NCI-H446 treated with DMSO at 0.1 percent for 48 hours (cell line): ENCODE measurements at regions not wholly inside any gene's neighbourhood (a gene's known extent, or its start where the extent isn't known, plus 50 kb on each side); places are given as distances from the start of the nearest gene placed in this dataset.
A peak's percentile ranks its signal among the peaks of the same experiment; 100 is the strongest.

Experiments
- DNase-seq: peaks from one replicate; lab custom pipeline; 2025; lab: John Stamatoyannopoulos, UW

DNA sequence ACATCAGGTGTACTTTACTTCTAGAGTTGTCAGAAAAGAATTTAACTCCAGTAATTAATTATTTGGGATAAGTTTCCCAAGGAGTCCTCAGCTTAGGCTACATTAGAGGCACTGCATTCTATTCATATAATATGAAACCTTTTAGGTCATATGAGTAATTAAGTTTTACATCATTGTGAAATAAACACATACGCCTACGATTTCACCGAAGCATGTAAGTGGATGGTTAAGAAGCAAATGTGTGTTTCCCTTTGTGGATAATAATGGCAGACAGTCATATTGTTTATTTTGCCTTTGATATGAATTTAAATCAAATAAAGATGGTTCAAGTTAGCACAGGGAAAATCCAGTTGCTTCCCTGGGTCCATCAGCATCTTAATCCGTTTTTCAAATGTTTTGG, 535.9 kb upstream of the ATP11B start:
- no peak for DNase-seq

DNA sequence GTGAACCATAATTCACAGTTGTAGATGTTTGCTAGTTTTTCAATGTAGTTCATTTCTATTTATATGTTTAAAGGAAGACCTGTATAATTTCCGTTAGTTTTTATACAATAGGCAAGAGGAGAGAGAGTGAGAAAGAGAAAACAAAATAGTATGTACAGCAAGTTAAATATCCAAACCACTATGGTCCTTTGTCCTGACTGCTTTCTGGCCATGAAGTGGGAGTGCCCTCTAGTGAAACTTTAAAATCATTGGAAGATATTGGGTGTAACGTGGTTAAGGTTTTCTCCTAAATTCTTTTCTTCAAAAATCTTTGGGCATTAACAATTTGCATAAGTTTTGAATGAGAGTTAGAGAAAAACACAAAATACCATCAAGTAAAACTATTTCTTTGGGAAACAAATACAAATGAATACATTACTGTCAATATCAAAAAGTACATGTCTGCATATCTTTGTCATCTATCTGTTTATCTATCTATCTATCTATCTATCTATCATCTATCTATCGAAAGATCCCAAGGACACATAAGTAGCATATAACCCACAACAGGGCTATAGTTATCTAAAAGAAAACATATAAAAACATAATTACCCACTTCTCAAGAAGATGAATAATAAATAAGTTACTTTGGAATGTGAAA, 534.6 kb upstream of the ATP11B start:
- peak; percentile 69 for DNase-seq

DNA sequence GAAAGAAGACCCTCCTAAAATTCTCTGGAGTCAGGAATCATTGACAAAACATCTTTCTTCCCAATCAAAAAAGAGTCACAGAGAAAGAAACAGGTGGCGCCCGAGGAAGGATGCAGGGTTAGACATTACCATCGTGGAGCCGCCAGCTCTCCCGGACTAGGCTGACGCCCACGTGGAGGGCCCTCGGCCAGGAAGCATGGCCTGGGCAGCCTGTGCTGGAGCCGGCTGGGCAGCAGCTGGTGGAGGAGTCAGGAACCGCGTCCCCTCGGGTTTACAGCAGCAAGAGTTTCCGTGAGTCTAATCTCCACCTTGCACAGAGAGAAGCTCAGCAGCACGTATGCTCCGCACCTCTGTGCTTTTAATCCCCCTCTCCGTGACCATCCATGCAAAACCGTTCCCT, 533.7 kb upstream of the ATP11B start:
- no peak for DNase-seq

DNA sequence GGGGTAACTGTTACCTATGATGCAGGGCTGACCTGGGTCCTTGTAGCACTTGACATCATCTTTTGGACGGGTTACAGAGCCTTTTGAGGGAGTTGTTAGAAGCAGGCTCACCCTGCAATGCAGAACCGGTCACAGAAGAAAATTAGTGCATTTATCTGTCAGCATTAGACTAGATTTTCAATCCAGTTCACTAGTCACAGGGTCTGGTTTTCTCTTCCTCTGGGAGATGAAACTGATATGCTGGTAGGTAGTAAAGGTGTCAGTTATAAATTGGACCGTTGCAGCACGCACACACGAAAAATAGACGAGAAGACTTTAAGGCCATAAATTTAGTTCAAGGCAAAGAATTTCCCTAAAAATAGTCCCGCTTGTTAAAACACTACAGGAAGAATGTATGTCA, 532.3 kb upstream of the ATP11B start:
- no peak for DNase-seq

DNA sequence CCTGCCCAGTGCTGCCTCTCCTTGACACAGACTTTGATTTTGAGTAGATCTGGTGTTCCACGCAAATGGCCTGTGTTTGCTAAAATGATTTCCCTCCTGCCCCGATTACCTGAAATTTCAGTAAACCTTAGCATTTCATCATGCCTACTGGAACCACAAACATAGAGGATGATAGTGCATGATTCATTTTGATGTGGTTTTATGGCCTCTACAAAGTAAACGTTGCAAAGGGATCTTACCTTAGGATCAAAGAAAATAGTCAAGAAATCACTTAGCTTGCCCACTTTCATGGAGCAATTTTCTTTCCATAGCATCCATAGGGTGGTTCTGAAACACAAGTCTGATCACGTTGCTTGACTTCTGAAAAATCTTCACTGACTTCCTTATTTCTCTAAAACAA, 524.6 kb upstream of the ATP11B start:
- DNase-seq, result no peak

DNA sequence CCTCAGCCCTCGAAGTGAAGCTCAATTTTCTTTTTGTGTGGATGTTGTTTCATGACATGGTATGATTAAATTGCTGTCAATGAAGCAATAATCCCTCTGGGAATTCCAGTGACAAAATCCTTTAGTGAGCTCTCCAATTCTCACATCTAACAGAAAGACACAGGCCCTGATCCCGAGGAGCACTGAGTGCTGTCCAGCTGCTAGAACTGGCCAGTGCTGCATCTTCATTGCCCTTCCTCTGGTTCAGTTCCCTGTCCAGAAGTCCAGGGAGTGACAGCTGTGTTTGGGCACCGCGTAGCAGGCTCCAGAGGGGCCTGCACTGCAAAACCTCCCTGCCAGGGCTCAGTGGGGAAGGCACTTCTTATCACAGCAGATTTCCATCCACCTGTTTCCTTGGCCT, 516.8 kb upstream of the ATP11B start:
- DNase-seq, result no peak

DNA sequence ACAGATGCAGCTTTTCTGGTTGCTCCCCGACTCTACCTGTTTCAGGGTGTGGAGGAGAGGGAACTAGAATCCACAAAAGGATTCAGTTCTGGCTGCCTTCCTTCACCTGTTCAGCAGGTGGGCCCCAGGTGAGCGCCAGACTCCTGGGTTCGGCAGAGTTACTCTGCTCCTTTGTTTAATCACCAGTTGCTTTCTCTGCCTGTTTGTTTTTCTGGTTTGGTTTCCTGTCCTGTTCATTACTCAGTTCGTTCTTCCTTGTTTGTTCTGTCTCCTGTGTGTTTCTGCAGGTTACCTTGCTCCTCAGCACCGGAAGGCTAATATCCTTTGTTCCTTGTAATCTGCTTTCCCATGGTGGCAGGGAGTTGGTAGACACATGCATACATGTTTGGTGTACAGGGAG, 508.5 kb upstream of the ATP11B start:
- no peak for DNase-seq

DNA sequence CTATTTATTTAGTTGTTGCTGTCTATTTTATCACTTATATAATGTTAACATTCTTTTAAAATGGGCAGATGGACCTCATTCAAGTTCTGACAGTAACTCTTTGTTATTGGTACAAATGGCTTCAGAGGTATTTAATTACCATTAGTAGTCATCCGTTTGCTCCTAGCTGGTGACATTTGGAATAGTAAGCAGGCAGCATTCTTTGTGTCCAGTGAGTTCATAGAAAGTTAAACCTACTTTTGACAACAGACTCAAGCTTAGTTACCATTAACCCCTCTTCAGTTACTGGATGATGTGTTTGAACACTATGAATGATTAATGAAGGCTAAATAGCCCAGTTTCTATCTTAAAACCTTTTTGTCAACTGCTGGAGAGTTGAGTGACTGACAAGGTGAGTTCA, 500.7 kb upstream of the ATP11B start:
- no peak for DNase-seq

DNA sequence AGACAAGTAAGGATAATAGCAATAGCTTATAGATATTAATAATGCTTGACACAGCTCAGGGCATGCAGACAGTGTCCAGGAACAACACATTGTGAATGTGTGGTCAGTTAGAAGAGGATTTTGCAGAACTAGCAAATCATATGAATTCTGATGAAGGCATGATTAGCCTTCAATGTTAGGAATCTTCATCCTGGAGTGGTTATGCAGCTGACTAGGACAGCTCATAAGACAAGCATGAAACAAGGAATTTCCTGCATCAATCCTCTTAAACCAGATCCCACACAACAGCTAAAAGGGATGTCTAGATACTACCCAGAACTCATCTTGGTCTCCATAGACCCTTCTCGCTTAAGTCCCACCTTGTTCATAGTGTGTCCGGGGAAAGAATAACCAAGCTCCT, 499.0 kb upstream of the ATP11B start:
- no peak for DNase-seq

DNA sequence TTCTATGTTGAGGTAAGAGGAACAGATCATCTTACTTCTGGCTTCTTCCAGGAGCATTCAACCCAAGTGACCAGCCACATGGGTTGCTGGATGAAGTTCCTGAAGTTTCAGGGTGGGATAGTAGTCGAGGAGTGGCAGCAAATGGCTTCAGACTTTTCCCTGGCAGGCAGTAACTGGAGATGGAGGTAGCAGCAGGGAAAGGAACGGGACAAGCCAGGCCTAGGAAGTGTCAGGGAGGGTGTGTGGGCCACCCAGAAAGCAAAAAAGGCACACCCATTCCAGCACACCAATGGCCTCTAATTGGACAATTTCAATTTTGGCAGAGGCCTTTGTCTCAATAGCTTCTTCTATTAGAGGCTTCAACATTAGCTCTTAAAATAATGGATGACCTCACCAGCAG, 498.6 kb upstream of the ATP11B start:
- no peak for DNase-seq

DNA sequence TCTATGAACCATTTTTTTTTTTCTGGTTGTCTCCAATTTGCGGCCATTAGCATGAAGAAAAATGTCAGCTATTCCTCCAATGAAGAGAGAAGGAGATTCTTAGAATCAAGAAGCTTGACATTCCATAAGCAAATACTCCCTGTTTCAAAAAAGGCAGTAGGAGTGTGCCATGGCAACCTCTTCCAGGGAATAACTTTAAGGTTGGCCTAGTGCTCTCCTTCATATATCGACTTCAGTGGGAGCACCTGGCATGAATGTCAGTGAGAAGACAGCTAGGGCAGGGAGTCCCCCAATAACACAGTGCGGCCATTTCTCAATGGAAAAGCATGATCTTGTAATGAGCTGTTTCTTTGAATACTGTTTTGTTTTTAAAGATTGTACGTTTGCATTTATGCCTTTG, 493.0 kb upstream of the ATP11B start:
- DNase-seq, result no peak

DNA sequence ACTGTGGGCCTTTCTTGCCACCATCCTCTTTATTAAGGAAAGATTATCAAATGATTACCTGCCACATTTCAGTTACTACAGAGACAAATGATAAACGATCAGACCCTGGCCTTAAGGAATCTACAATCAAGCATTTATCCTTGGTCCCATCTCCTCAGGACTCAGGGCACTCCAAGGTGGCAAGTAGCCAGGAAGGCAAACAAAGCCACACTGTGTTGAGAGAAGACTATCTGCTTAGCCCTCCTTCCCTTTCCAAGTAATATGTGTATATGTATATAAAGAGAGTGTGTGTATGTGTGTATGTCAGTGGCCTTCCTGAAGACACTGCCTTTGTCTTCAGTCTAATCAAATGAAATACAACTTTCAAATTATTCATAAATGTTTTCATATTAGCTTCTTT, 490.1 kb upstream of the ATP11B start:
- no peak for DNase-seq

DNA sequence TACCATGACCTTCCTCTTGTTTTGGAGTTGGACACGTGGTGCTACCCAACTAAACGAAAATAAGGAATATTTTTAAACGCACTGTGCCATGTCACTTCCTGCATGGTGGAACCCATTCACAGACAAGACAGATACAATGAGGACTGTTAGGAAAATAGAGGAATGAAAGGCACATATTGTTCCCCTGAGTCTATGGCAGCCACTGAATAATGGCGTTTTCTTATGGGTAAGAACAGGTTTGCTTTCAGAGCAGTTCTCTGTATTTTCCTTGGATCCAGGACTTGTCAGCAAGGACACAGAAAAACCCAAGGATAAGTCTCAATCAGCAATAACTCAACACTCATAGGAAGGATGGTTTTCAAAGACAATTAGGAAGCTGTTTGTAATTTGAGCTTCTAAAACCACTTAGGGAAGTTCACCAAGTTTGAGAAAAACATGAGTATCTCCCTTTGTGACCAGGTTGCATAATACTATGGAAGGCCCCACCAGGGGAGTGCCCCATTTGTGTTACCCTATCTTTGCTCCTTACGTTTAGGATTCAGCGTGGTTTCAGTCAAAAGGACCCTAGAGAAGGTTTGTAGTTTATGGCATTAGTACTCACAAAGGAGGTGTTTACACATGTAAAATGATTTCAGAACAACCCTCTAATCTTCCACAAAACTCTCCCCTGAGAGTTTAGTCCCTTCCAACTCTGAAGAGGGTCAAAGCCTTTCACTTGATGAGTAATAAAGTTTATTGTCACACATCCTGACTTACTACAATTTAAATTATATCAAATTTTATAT, 487.2 kb upstream of the ATP11B start:
- no peak for DNase-seq

DNA sequence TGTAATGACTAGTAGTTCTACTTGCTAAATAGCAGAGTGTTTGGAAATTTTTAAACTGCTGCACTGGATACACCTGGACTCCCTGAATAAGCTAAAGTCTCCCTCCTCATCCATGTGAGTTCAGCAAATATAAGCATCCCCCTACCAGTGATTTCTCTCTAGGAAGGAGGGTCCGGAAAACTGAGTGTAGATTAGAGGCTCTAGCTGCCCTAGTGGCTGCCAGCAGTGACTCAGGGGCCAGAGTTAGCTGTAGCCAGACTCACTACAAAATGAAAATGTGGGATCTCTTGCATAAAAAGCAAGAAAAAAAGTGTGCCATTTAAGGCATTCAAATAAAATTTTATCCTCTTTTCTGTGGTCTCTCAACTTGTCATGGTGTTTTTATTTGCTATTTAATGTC, 485.0 kb upstream of the ATP11B start:
- DNase-seq, result no peak

DNA sequence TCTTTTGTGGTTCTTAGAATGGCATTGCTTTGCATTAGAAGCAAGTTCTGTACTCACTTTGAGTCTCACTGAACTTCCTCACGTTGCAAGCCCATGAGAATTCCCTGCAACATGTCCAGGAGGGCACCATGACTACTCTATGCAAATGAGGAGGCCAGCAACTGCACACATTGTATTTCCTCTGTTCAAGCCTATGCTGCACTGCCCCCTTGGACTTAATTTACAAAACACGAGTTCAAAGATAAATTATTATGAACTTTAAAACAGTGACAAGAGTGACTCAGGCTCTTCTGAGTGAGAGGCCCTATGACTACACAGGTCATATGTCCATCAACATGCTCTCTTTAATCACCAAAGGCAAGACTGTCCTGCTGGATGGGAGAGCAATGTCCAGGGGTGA, 484.2 kb upstream of the ATP11B start:
- no peak for DNase-seq

DNA sequence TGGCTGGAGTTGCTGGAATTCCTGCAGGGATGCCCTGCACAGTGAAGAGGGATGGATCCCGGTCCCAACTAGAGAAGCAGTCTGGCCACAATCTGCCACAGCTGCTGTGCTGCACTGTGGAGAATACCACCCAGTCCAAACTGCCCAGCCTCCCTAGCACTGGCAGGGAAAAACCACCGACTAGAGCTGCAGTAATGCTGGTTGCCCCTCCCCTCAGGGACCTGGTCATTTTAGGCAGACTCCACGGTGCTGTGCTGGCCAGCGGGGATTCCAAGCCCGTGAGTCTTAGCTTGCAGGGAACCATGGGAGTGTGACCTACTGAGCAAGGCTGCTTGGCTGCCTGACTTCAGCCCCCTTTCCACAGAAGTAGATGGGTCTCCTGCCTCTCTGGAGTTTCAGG, 478.0 kb upstream of the ATP11B start:
- no peak for DNase-seq

DNA sequence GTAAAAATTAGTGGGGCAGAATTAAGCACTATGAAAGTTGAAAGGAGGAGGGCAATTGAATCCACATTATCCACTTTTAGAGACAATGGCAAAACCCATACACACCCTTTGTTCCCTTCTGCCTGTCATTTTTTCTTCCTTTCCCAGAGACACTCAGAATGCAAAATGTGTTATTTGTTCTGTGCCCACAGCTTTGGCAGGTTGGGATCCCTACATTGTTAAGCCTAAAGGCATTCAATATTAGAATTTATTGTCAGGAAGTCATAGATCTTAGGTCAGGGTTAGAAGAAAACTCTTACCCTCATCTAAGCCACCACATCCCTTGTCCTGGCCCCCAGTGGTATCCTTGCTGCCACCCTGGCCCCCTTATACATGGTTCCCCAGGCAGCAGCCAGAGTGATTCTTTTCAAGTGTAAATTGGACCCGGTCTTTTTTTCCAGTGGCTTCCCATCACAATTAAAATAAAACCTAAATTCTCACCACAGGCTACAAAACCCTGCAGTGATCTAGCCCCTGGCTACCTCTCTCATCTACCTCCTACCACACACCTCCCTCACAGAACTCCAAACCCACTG, 470.1 kb upstream of the ATP11B start:
- no peak for DNase-seq

DNA sequence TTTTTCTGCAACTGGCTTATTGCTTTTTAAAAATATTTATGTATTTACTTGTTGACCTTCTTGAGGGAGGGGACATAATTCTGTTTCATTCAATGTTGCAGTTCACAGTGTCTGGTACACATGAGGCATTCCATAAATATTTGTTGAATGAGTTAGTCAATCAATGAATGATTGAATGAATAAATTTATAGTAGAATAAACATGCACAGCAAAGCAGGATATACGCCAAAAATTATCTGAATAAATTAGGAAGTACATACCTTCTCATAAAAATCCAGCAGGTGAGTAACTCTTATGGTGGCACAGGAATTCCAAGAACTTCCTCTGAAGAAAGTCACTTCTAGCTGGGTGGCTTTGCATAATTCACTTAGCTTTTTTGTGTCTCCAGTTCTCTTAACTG, 469.4 kb upstream of the ATP11B start:
- no peak for DNase-seq

DNA sequence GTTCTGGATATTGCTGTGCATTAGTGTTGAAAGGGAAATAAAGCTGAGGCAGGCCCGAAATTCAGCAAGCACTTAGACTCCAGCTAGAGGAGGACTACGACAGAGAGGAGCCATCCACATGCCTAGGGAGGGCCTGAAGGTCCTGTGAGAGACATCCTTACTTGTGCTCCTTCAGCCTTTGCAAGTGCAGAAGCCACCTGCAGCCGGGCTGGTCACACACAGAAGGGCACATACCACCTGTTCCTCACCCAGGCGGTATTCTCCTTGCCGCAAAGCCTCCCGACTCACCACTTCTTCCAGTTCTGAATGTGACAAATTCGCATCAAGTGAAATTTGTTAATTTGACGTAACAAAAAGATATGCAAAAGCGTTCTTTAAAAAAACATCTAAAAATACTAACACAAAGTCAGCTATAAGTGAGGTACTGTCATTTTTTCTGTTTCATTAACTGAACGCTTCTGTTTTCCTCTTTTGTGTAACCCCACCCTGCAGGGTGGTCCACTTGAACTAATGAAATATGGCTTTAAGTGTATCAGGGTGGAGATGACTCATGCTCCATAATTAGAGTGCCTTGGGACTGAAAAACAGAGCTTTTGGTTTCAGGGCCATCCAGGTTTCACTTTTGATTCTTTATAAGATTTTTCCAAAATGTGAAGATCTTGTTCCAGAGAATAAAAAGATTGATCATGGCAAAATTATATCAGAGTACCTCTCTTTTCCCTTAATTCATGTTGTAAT, 467.9 kb upstream of the ATP11B start:
- DNase-seq, result no peak

DNA sequence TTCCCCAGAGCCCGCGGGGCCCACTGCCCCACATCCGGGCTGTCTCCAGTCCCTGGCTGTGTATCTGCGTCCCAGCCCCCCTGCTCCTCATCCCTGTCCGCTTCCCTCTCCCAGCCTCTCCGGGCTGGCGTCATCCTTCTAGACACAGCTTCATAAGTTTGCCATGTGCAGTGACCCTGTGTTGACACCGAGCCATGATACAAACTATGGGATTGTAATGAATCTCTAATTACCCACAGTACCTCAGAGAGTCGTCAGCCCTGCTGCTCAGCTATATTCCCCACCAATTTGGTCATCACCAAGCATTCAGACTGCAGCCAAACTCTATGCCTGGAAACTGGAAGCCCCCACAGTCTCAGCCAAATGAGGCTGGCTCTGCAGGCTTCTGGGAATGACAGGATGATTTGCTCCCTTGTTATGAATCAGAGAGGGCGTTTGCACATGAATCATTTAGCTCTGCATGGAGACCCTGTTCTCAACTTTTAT, 466.1 kb upstream of the ATP11B start:
- peak; percentile 85 for DNase-seq

DNA sequence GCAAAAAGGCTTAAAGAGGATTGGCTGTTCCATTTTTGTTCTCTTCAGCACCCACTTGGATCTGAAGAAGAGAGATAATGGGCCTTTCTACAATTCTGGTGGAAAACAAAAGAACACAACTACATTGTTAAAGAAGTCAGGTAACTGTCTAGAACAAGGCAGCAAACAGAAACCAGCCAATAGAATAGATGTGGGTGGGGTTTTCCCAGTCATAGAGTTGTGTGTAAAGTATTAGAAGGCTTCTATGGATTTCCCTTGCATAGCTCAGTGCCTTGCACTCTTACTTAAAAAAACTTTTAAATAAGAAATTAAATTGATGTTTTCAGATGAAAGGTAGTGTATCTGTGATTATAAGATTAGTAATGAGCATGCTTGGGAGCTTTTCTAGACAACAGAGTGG, 462.7 kb upstream of the ATP11B start:
- no peak for DNase-seq

DNA sequence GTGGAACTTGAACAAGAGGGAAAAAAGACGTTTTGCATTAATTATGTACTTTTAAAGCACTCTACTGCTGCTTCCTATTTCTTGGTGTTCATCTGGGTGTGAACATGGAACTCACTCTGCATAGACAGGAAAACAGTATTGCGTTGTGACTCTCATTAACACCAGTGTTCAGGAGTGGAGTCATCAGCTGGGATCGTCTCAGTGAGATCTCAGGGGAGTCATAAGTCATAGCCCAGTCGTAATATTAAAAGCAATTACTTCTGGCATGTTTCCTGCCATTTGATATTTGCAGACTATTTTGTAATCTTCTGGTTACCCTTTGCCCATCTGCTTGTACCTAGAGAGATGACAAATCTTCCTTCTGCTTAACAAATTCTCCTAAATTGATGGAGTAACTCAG, 462.0 kb upstream of the ATP11B start:
- DNase-seq, result peak; percentile 85

DNA sequence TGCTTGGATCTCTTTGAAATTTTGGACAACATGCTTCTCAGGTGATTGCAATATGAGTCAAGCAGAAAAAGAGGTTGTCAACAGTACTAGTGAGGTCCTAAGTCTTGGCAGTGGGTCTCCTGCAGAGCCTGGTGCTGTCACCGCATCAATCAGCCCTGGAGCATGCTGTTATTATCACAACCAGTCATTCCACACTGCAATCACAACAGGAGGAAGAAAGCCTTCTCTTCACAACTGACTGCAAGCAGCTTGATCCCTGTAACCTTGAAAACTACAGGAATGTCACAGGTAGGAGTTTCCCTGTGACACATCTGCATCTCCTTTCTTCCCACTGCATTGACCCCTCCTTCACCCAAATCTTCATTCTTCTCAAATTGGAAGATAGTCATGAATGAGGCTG, 451.1 kb upstream of the ATP11B start:
- no peak for DNase-seq
